GM08714 (cell line): ENCODE measurements at regions not wholly inside any gene's neighbourhood (a gene's known extent, or its start where the extent isn't known, plus 50 kb on each side); places are given as distances from the start of the nearest gene placed in this dataset.
"Not testable (repeated sequence)": the region's sequence is repeated elsewhere in the genome, so short reads cannot be mapped to it uniquely, and the experiment has no call there.

Experiments
- H3K4me3 ChIP-seq: fragments of 200-500 bp; sonication (Bioruptor generic); 2 replicates; pipeline ENCODE4 v1.5.1; 2014; ENCODE audit warnings: mild to moderate bottlenecking, low read length, inconsistent platforms
- ZNF274 ChIP-seq: IDR thresholded peaks from 2 replicates; pipeline ENCODE4 v1.6.1; 2012; ENCODE audit warnings: mild to moderate bottlenecking, low read depth, low read length

- TF ChIP-seq ZNF274: no peak
Observed at GRCh38 chr4:60637976-60638375, 562.1 kb upstream of the ADGRL3 start.

DNA sequence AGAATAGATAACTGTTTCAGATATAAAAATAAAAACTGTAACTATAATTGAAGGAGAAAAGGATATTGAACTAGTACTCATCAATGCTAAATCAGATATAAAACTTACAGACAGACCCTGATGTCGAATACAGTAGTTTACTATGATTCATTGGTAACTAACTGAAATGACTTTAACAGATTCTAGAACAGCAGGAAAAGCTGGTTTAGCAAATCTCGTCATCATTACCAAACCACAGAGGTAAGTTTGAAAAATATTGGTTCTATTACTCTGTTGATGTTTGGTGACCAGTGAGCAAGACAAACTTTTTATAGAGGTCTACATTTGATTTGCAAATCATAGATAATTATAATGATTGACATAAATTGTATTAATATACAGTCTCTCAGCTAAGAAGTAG, 551.4 kb upstream of the ADGRL3 start:
- no peak for TF ChIP-seq ZNF274
- H3K4me3 ChIP-seq: no peak overlapping the region

More at GRCh38 chr4:60637976-60638375, 562.1 kb upstream of the ADGRL3 start:
- H3K4me3 ChIP-seq: no peak overlapping the region

DNA sequence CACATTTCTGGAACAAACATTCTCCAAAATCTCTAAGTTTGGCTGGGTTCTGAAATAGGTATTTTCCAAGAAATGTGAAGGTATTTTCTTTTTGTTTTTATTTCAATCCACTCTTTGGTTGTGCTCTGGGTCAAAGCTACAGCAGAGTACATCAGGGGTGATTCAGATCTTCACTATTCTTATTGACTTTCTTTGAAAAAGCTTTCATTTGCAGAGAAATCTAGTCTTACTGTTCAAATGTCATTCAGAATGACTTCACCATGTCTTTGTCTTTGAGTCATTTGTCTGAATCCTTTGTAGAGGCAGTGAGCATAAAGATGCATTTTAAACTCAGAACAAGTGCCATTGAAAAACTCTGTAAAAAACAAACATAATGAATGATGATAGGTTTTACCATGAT, 547.2 kb upstream of the ADGRL3 start:
- no peak for TF ChIP-seq ZNF274
- H3K4me3 ChIP-seq: no peak overlapping the region

DNA sequence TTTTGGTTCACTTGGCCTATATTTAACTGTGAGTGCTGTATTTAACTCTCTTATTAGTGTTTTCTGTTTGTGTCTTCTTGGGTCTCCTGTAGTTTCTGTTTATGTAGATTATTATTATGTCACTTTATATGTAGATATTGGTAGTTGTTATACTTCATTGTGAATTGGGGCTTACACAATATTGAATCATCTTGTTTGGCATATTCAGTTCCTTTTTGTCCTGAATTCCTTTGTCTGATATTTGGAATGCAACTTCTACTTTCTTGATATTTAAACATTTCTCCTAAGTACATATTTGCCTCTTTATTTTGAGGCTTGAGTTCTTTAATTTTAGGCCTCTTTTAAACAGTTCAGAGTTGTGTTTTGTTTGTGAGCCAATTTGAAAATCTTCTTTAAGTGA, 544.8 kb upstream of the ADGRL3 start:
- H3K4me3 ChIP-seq: no peak overlapping the region
- TF ChIP-seq ZNF274: no peak

DNA sequence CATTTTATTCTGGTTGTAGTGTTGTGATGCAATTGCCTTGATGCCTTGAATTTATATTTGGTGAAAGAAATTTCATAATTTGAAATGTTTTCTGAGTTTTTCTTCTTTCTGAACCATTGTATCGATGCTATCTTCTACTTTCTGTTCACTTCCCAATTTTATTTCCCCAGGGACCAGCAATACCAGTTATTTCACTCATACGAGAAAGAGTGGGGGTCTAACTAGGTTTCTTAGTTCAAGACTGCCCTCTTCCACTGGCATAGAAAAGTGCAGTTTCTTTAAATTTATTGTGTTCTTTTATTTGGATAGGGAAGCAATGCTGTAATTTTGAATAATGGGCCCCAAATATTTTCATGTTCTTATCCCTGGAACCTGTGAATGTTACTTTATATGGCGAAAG, 544.0 kb upstream of the ADGRL3 start:
- no peak overlapping the region for H3K4me3 ChIP-seq
- no peak for TF ChIP-seq ZNF274

GRCh38 chr4:60657041-60657440, 543.1 kb upstream of the ADGRL3 start:
- H3K4me3 ChIP-seq: no peak overlapping the region
- no peak for TF ChIP-seq ZNF274

DNA sequence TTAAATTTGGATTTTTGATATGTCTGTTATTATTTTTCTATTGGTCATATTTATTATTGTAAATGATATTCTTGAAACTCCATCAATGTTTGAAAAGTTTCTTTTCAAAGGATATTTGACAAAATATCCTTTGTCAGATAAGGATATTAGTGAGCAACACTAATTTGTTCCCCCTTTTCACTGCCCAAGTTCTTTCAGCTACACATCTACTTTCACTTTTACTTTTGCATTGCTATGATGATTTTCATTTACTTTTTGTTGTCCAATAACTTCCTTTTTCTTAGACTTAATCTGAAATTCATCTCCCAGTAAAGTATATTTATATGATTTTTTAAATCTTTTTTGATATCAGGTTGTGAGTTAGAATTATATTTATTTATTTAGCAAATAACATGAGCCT, 542.3 kb upstream of the ADGRL3 start:
- no peak for TF ChIP-seq ZNF274
- H3K4me3 ChIP-seq: no peak overlapping the region

- H3K4me3 ChIP-seq: no peak overlapping the region
- no peak for TF ChIP-seq ZNF274
Observed at GRCh38 chr4:60663769-60664168, 536.4 kb upstream of the ADGRL3 start.

- TF ChIP-seq ZNF274: no peak
- H3K4me3 ChIP-seq: no peak overlapping the region
Observed at GRCh38 chr4:60682901-60683300, 517.2 kb upstream of the ADGRL3 start.

DNA sequence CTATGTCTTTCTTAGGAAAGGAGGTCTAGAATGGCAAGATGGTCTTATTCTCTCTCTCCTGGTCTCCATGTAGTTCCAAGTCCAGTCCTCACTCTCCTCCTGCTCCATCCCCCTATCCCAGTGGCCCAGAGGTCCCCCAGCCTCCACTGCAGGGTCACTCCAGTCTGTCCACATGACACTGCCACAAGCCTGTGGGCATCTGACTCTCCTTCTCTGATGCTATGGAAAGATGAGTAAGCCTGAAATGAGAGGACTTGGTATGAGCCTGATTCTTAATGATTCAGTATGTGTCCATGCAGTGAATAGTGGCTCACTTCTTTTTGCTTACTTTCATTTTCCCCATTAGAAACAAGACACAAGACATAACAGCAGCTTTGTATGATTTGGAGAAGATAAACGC, 516.8 kb upstream of the ADGRL3 start:
- TF ChIP-seq ZNF274: no peak
- H3K4me3 ChIP-seq: no peak overlapping the region

GRCh38 chr4:60683973-60684372, 516.2 kb upstream of the ADGRL3 start:
- TF ChIP-seq ZNF274: no peak
- H3K4me3 ChIP-seq: no peak overlapping the region

GRCh38 chr4:60696062-60696461, 504.1 kb upstream of the ADGRL3 start:
- not testable (repeated sequence) for H3K4me3 ChIP-seq

GRCh38 chr4:60709061-60709460, 491.1 kb upstream of the ADGRL3 start:
- no peak for TF ChIP-seq ZNF274
- no peak overlapping the region for H3K4me3 ChIP-seq

GRCh38 chr4:60718874-60719273, 481.3 kb upstream of the ADGRL3 start:
- H3K4me3 ChIP-seq: no peak overlapping the region
- no peak for TF ChIP-seq ZNF274

GRCh38 chr4:60721685-60722084, 478.4 kb upstream of the ADGRL3 start:
- no peak for TF ChIP-seq ZNF274
- no peak overlapping the region for H3K4me3 ChIP-seq

GRCh38 chr4:60723796-60724195, 476.3 kb upstream of the ADGRL3 start:
- no peak for TF ChIP-seq ZNF274
- no peak overlapping the region for H3K4me3 ChIP-seq

DNA sequence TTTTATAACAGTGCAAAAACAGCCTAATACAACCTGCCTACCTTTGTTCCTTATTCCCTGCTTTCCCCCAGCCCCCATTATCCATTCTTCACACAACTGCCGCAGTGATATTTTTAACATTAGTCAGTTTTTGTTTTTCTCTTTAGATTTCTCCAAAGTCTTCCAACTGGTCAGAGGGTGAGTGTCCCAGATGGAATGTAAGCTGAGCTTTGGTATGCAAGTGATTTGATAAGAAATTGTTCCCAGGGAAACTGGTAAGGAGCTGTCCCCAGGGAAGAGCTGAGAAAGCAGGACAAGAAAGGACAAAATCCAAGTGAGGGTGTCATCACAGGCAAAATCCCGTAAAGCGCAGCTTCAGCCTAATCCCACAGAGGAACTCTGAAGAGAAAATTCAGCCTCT, 475.5 kb upstream of the ADGRL3 start:
- TF ChIP-seq ZNF274: no peak
- no peak overlapping the region for H3K4me3 ChIP-seq
